Vagina (tissue), 2 donors: ENCODE measurements at regions not wholly inside any gene's neighbourhood (a gene's known extent, or its start where the extent isn't known, plus 50 kb on each side); places are given as distances from the start of the nearest gene placed in this dataset.

ENCODE experiments used
- DNase-seq, 2 donors: peaks; one replicate each; pipeline ENCODE4 v3.0.0-alpha.2; 2017; ENCODE audit errors: extremely low spot score in 2 of 2
- H3K27ac ChIP-seq: fragments of 200-600 bp; sonication (generic); one replicate; pipeline ENCODE4 v1.5.1; 2019
- H3K27me3 ChIP-seq: fragments of 200-600 bp; sonication (generic); one replicate; pipeline ENCODE4 v1.5.1; 2019
- H3K36me3 ChIP-seq, 2 donors: fragments of 200-600 bp; sonication (generic); one replicate each; pipeline ENCODE4 v1.5.1; 2017 to 2019
- H3K4me1 ChIP-seq: fragments of 200-600 bp; sonication (generic); one replicate; pipeline ENCODE4 v1.5.1; 2019
- H3K4me3 ChIP-seq, 2 donors: fragments of 200-600 bp; sonication (generic); 1 replicate in 1 of 2; 2 replicates in 1 of 2; pipeline ENCODE4 v1.5.1; 2016 to 2019
- H3K9me3 ChIP-seq: fragments of 200-600 bp; sonication (generic); one replicate; pipeline ENCODE4 v1.5.1; 2019
- POLR2A ChIP-seq, 2 donors: fragments of 450-650 bp; IDR thresholded peaks; one replicate each; pipeline ENCODE4 v1.6.1; 2017; ENCODE audit warnings: antibody characterized with exemption in 2 of 2, mild to moderate bottlenecking in 2 of 2, moderate library complexity in 2 of 2
- POLR2AphosphoS5 ChIP-seq, 2 donors: sonication (generic); formaldehyde crosslinking; IDR thresholded peaks; one replicate each; pipeline ENCODE4 v1.9.0; 2017; ENCODE audit warnings: antibody characterized with exemption in 2 of 2, mild to moderate bottlenecking in 2 of 2, low read depth in 1 of 2; ENCODE audit not compliant: insufficient read depth in 1 of 2
- intact Hi-C: fragments of 100-400 bp; cut with DNase I; formaldehyde crosslinking; loops from one replicate; pipeline ENCODE4 v1.15.1; 2023
- TF ChIP-seq, protein P1 (sequence below), 3 experiments: fragments of 450-650 bp in 2 of 3; fragments of 200-600 bp in 1 of 3; sonication (generic) in 1 of 3; IDR thresholded peaks; one replicate each; pipeline ENCODE4 v1.5.1; 2017 to 2019; ENCODE audit warnings: antibody characterized with exemption in 3 of 3, mild to moderate bottlenecking in 2 of 3, moderate library complexity in 2 of 3

DNA sequence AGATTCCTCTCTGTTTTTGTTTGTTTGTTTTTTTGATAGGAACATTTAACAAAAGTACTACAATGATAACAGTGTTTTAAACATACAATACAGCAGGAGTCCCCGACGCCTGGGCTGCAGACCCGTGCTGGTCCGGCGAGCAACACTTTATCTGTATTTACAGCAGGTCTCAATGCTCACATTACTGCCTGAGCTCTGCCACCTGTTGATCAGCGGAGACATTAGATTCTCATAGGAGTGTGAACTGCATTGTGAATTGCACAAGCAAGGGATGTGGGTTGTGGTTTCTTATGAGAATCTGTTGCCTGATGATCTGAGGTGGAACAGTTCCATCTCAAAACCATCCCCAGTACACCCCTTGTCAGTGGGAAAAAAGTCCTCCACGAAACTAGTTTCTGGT lies 1068.5 kb upstream of the CDH10 start:
- Histone ChIP-seq H3K27me3 (no peaks in the 10 kb centered on the region), H3K9me3 (no peaks in the 10 kb centered on the region), H3K36me3 (no peaks in the 10 kb centered on the region), H3K4me3 (no peak overlapping the region), H3K4me1 (no peaks in the 10 kb centered on the region), H3K27ac (no peak overlapping the region)
- TF ChIP-seq POLR2AphosphoS5 (IDR thresholded peaks at IDR 0.05; ENCODE audit: insufficient read depth in 1 of 2, low read depth in 1 of 2) (no peak), POLR2A (IDR thresholded peaks at IDR 0.05) (no peak)
- TF ChIP-seq, protein P1, sequence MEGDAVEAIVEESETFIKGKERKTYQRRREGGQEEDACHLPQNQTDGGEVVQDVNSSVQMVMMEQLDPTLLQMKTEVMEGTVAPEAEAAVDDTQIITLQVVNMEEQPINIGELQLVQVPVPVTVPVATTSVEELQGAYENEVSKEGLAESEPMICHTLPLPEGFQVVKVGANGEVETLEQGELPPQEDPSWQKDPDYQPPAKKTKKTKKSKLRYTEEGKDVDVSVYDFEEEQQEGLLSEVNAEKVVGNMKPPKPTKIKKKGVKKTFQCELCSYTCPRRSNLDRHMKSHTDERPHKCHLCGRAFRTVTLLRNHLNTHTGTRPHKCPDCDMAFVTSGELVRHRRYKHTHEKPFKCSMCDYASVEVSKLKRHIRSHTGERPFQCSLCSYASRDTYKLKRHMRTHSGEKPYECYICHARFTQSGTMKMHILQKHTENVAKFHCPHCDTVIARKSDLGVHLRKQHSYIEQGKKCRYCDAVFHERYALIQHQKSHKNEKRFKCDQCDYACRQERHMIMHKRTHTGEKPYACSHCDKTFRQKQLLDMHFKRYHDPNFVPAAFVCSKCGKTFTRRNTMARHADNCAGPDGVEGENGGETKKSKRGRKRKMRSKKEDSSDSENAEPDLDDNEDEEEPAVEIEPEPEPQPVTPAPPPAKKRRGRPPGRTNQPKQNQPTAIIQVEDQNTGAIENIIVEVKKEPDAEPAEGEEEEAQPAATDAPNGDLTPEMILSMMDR (IDR thresholded peaks at IDR 0.05): no peak
- no peak for DNase-seq
- intact Hi-C loops: no loop called here

DNA sequence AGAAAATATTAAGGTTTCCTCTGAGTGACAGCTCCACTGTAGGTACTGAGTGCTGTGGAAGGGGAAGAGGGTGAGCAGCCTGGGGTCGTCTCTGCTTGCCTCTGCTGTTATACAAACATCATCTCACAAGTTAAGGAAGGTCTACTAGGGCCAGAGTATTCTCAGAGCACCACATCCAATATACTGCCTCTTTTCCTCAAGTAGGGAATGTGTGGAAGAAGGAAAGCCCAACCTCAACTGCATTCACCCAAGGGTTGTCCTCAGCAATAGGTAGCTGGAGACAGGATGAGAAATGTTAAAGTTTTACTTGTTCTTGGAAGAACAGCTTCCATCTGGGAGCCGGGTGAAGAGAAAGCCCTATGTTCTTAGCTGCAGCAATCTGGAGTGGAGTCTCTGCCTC lies 1062.3 kb upstream of the CDH10 start:
- no peaks in the 10 kb centered on the region for H3K36me3 ChIP-seq
- no peak overlapping the region for H3K27ac ChIP-seq
- H3K4me3 ChIP-seq: no peak overlapping the region
- DNase-seq: no peak
- intact Hi-C loops: no loop called here
- H3K27me3 ChIP-seq: no peaks in the 10 kb centered on the region
- TF ChIP-seq, protein P1 (IDR thresholded peaks at IDR 0.05): no peak
- no peak for TF ChIP-seq POLR2A (IDR thresholded peaks at IDR 0.05)
- H3K9me3 ChIP-seq: no peaks in the 10 kb centered on the region
- no peaks in the 10 kb centered on the region for H3K4me1 ChIP-seq

DNA sequence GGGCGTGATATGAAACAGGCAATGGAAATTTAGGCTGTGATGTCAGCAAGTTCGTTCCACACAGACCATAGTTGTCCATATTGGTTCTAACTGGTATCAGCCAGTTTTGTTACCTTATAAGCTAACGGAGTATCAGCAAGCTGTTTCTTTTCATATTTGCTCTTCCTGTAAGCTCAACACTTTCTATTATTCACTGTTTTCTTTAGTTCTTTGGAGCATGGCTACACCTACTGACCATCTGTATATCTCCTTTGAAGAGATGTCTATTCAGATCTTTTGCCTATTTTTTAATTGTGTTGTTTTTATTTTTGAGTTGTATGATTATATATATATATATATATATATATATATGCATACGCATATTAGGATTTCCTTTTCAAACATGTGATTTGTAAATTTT lies 1057.2 kb upstream of the CDH10 start:
- DNase-seq: no peak
- no peaks in the 10 kb centered on the region for H3K9me3 ChIP-seq
- H3K27ac ChIP-seq: no peak overlapping the region
- H3K4me1 ChIP-seq: no peaks in the 10 kb centered on the region
- no peak overlapping the region for H3K4me3 ChIP-seq
- intact Hi-C loops: no loop called here
- H3K36me3 ChIP-seq: no peaks in the 10 kb centered on the region
- H3K27me3 ChIP-seq: no peaks in the 10 kb centered on the region
- TF ChIP-seq, protein P1 (IDR thresholded peaks at IDR 0.05): no peak
- no peak for TF ChIP-seq POLR2AphosphoS5 (IDR thresholded peaks at IDR 0.05; ENCODE audit: insufficient read depth in 1 of 2, low read depth in 1 of 2)
- TF ChIP-seq POLR2A (IDR thresholded peaks at IDR 0.05): no peak

DNA sequence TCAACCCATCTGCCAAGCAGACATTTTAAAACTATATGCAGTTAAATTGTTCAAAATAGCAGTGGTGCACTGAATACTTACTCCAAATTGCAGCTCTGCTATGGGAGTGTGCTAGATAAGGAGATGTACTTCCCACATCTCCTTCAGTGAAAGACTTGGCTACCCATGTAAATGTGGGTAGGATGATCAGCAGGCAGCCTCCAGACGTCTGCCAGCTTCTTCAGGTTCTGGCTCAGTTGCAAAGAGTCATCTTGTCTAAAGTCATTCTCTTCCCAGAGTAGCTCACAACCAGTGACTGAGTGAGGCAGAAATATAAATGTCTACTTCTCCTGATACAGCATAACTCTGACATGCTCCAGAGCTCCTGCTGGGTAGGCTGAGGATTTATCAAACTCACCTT lies 1050.0 kb upstream of the CDH10 start:
- H3K4me1 ChIP-seq: no peaks in the 10 kb centered on the region
- no peak for TF ChIP-seq POLR2A (IDR thresholded peaks at IDR 0.05)
- TF ChIP-seq, protein P1 (IDR thresholded peaks at IDR 0.05): no peak
- no peak for TF ChIP-seq POLR2AphosphoS5 (IDR thresholded peaks at IDR 0.05; ENCODE audit: insufficient read depth in 1 of 2, low read depth in 1 of 2)
- H3K9me3 ChIP-seq: no peaks in the 10 kb centered on the region
- no peaks in the 10 kb centered on the region for H3K27me3 ChIP-seq
- no peak overlapping the region for H3K4me3 ChIP-seq
- no peaks in the 10 kb centered on the region for H3K36me3 ChIP-seq
- intact Hi-C loops: no loop called here
- no peak for DNase-seq
- H3K27ac ChIP-seq: no peak overlapping the region

DNA sequence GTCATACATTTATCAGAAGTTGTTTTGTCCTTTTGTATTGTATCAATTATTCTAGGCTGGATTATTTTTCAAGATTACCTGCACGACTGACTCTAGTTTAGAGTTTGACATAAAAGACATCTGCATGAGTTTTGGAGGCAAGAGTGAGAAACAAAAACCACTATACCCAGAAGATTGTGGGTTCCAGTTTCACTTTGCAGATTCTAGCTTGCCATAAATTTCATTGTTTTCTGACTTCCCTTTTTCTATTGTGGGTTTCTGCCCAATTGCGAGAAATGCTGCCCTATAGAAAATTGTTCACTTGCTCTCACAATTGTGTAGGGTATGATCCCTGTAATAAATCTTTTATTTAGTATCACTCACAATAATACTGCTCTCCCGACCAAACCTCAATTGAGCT lies 1043.4 kb upstream of the CDH10 start:
- no peak for DNase-seq
- no peaks in the 10 kb centered on the region for H3K4me1 ChIP-seq
- no peak overlapping the region for H3K4me3 ChIP-seq
- TF ChIP-seq POLR2A (IDR thresholded peaks at IDR 0.05) (no peak), POLR2AphosphoS5 (IDR thresholded peaks at IDR 0.05; ENCODE audit: insufficient read depth in 1 of 2, low read depth in 1 of 2) (no peak)
- TF ChIP-seq, protein P1 (IDR thresholded peaks at IDR 0.05): no peak
- intact Hi-C loops: no loop called here
- H3K27ac ChIP-seq: no peak overlapping the region
- no peaks in the 10 kb centered on the region for H3K27me3 ChIP-seq
- no peaks in the 10 kb centered on the region for H3K9me3 ChIP-seq
- no peaks in the 10 kb centered on the region for H3K36me3 ChIP-seq
